ENCODE measurements at regions not wholly inside any gene's neighbourhood (a gene's known extent, or its start where the extent isn't known, plus 50 kb on each side); places are given as distances from the start of the nearest gene placed in this dataset.
"Not testable (repeated sequence)": the region's sequence is repeated elsewhere in the genome, so short reads cannot be mapped to it uniquely, and the experiment has no call there.

GRCh38 chr6:50899306-50899870 is 80.7 kb downstream of the TFAP2B start:
- CTCF ChIA-PET = no interaction called here
- no peak for DNase-seq (ENCODE audit: low spot score)
- no peak for TF ChIP-seq CTCF (conservative IDR thresholded peaks at IDR 0.05; ENCODE audit: low read depth)
- POLR2A ChIA-PET (ENCODE audit: low non-redundant PET) = no interaction called here
- no peak overlapping the region for H3K27ac ChIP-seq

- no peak for TF ChIP-seq CTCF (conservative IDR thresholded peaks at IDR 0.05; ENCODE audit: low read depth)
- ChIA-PET CTCF (no interaction called here), POLR2A (ENCODE audit: low non-redundant PET) (no interaction called here)
- no peak for DNase-seq (ENCODE audit: low spot score)
- H3K27ac ChIP-seq = no peak overlapping the region
Observed at GRCh38 chr6:50902260-50902659, 83.6 kb downstream of the TFAP2B start.

- ChIA-PET CTCF (no interaction called here), POLR2A (ENCODE audit: low non-redundant PET) (no interaction called here)
- H3K27ac ChIP-seq = no peak overlapping the region
- TF ChIP-seq CTCF (conservative IDR thresholded peaks at IDR 0.05; ENCODE audit: low read depth) = no peak
- DNase-seq (ENCODE audit: low spot score) = peak; percentile 3
Observed at GRCh38 chr6:50905297-50905696, 86.6 kb downstream of the TFAP2B start.

GRCh38 chr6:50907565-50907964 is 88.9 kb downstream of the TFAP2B start:
- ChIA-PET POLR2A (ENCODE audit: low non-redundant PET) (no interaction called here), CTCF (no interaction called here)
- no peak overlapping the region for H3K27ac ChIP-seq
- DNase-seq (ENCODE audit: low spot score) = no peak
- no peak for TF ChIP-seq CTCF (conservative IDR thresholded peaks at IDR 0.05; ENCODE audit: low read depth)

GRCh38 chr6:50913105-50913770 is 94.6 kb downstream of the TFAP2B start:
- ChIA-PET CTCF (no interaction called here), POLR2A (ENCODE audit: low non-redundant PET) (no interaction called here)
- H3K27ac ChIP-seq = no peak overlapping the region
- no peak for DNase-seq (ENCODE audit: low spot score)
- no peak for TF ChIP-seq CTCF (conservative IDR thresholded peaks at IDR 0.05; ENCODE audit: low read depth)

GRCh38 chr6:50921378-50921777 is 102.7 kb downstream of the TFAP2B start:
- DNase-seq (ENCODE audit: low spot score); CTCF ChIA-PET; POLR2A ChIA-PET (ENCODE audit: low non-redundant PET); H3K27ac ChIP-seq: not testable (repeated sequence)

GRCh38 chr6:50921968-50922367 is 103.3 kb downstream of the TFAP2B start:
- POLR2A ChIA-PET (ENCODE audit: low non-redundant PET) = no interaction called here

More at GRCh38 chr6:50921968-50922367, 103.3 kb downstream of the TFAP2B start:
- CTCF ChIA-PET = no interaction called here
- no peak for TF ChIP-seq CTCF (conservative IDR thresholded peaks at IDR 0.05; ENCODE audit: low read depth)
- DNase-seq (ENCODE audit: low spot score) = no peak
- H3K27ac ChIP-seq = no peak overlapping the region
